Vagina (tissue), 2 donors: ENCODE measurements at regions not wholly inside any gene's neighbourhood (a gene's known extent, or its start where the extent isn't known, plus 50 kb on each side); places are given as distances from the start of the nearest gene placed in this dataset.

Experiments
- CTCF ChIP-seq, 3 experiments: fragments of 450-650 bp in 2 of 3; fragments of 200-600 bp in 1 of 3; sonication (generic) in 1 of 3; IDR thresholded peaks; one replicate each; pipeline ENCODE4 v1.5.1; 2017 to 2019; ENCODE audit warnings: antibody characterized with exemption in 3 of 3, mild to moderate bottlenecking in 2 of 3, moderate library complexity in 2 of 3
- POLR2A ChIP-seq, 2 donors: fragments of 450-650 bp; IDR thresholded peaks; one replicate each; pipeline ENCODE4 v1.6.1; 2017; ENCODE audit warnings: antibody characterized with exemption in 2 of 2, mild to moderate bottlenecking in 2 of 2, moderate library complexity in 2 of 2
- POLR2AphosphoS5 ChIP-seq, 2 donors: sonication (generic); formaldehyde crosslinking; IDR thresholded peaks; one replicate each; pipeline ENCODE4 v1.9.0; 2017; ENCODE audit warnings: antibody characterized with exemption in 2 of 2, mild to moderate bottlenecking in 2 of 2, low read depth in 1 of 2; ENCODE audit not compliant: insufficient read depth in 1 of 2

GRCh38 chr15:61633951-61634350 is 404.8 kb upstream of the RORA start:
- no peak for TF ChIP-seq CTCF (IDR thresholded peaks at IDR 0.05)
- TF ChIP-seq POLR2A (IDR thresholded peaks at IDR 0.05): no peak
- no peak for TF ChIP-seq POLR2AphosphoS5 (IDR thresholded peaks at IDR 0.05; ENCODE audit: insufficient read depth in 1 of 2, low read depth in 1 of 2)
